ENCODE measurements at regions not wholly inside any gene's neighbourhood (a gene's known extent, or its start where the extent isn't known, plus 50 kb on each side); places are given as distances from the start of the nearest gene placed in this dataset.
"Not testable (repeated sequence)": the region's sequence is repeated elsewhere in the genome, so short reads cannot be mapped to it uniquely, and the experiment has no call there.

DNA sequence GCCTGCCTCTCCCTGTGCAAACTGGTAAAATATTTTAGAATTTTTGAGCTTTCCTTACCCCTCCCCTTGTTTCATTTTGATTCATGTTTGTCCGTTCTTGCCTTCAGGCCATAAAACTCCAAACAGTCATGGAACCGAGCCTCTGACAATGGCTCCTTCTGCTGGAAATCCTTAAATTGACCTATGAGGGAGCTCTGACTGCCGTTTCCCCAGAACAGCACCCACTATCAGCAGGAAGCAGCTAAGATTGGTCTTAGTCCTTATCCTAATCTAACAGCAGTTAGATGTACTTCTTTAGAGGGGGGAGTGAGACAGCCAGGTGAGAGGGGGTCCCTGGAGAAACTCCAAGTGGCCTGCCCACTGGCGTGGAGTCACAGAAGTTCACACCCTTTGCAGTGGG is 106.7 kb downstream of the FAM174A start:
- no peak for DNase-seq (ENCODE audit: low read depth)

GRCh38 chr5:100643473-100643872 is 108.3 kb downstream of the FAM174A start:
- DNase-seq (ENCODE audit: low read depth), result no peak

DNA sequence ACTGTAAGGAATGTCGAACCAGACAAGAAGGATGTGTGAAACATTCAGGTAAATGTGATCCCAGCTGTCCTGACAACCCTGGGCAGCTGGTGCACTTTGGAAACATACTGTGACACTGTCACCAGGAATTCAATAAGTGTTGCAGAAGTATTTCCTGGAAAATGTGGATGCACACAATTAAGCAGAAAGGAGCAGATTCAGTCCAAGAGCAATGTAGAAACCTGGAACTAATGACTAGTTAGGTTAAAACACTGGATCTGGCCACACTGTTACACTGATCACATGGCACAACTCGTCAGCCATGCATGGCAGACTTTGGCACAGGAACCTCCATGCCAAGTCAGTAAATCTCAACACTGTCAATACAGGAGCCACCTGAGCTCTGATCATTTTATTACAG is 109.0 kb downstream of the FAM174A start:
- no peak for DNase-seq (ENCODE audit: low read depth)

- no peak for DNase-seq (ENCODE audit: low read depth)
These were observed 109.6 kb downstream of the FAM174A start for GRCh38 chr5:100644776-100645175.

- DNase-seq (ENCODE audit: low read depth), result no peak
These were observed 110.8 kb downstream of the FAM174A start for GRCh38 chr5:100646011-100646410.

GRCh38 chr5:100646691-100647090 is 111.5 kb downstream of the FAM174A start:
- DNase-seq (ENCODE audit: low read depth), result no peak

DNA sequence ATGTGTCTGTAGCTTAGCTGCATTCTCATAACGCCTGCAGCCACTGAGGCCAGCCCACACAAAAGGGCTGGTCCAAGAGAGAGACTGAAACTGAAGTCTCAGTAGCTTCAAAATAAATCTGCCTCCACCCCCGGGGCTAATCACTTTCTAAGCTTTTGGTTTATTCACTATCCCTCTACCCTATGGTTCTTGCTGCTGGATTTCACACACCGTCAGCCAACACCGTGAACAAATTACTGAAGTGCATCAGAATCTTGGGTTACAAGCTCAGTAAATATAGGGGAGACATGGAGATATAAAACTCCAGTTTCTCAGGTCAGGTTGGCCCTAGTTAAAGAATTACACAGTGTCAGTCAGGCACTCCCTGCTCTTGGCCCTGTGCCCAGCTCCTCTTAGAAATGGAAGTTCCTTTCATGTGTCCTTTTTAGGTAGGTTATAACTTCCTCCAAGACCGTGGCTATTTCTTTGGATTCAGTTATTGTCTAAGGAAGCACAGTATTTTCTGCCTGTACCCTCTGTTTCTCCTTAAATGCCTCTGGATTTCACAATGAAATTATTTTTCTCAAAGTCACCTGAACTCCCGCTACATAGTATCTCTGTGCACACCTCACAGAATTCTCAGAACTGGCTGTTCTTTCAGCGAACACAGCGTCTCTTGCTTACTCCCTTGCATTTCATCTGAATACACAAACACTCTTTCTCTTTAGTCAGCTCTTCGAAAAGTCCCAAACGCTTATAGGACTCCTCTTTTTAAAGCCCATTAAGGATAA is 112.5 kb downstream of the FAM174A start:
- DNase-seq (ENCODE audit: low read depth), result no peak

DNA sequence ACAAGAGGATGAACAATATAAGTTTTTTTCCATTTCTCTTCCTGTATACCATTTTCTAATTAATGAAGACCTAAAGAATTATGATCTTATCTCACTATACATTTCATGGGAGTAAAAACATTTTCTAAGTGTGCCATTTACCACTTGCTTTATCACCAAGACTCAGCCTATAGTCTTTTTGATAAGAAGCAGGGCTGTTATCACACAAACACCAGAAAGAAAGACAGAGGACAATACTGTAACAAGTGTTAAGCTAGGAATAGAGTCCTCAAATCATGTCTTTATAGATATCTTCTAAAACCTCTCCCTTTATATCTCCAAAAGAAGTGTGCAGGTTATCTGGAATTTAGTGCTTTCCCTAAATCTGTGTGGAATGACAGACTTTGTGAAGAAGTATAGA is 119.7 kb downstream of the FAM174A start:
- DNase-seq (ENCODE audit: low read depth), result no peak

DNA sequence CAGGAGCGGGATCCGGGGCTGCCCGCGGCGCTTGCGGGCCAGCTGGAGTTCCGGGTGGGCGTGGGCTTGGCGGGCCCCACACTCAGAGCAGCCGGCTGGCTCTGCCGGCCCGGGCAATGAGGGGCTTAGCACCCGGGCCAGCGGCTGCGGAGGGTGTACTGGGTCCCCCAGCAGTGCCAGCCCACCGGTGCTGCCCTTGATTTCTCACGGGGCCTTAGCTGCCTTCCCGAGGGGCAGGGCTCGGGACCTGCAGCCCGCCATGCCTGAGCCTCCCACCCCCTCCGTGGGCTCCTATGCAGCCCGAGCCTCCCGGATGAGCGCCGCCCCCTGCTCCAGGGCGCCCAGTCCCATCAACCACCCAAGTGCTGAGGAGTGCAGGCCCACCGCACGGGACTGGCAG is 121.6 kb downstream of the FAM174A start:
- DNase-seq (ENCODE audit: low read depth), result not testable (repeated sequence)

DNA sequence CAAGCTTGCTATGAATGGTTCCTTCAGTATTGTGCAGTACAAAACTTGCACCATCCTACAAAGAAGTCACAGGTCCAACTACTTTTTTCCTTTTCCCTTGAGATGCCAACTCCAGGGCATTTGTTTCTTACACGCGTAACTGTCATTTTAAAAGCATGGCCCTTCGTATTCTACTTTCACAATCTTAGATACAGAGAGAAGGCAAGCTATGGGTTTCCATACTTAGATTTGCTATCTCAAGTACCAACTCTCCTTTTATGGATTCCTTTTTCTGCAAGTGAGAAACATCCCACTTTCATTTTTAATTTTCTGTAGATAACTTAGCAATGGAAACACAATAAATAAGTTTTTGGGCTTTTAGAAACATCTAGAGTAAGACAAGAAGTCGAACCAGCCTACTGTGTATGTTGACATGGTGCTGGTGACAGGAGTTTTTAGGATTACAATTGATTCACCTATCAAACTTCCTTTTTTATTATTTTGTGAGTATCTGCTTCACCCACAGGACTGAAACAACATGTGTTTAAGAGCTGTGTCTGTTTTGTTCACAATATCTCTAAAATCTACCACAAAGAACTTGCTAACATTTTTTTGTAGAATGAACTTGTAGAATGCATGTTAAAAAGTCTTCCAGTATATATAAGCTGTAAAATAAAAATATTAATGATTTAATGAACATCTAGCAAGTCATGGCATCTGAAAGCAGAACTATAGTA is 124.1 kb downstream of the FAM174A start:
- DNase-seq (ENCODE audit: low read depth), result no peak

DNA sequence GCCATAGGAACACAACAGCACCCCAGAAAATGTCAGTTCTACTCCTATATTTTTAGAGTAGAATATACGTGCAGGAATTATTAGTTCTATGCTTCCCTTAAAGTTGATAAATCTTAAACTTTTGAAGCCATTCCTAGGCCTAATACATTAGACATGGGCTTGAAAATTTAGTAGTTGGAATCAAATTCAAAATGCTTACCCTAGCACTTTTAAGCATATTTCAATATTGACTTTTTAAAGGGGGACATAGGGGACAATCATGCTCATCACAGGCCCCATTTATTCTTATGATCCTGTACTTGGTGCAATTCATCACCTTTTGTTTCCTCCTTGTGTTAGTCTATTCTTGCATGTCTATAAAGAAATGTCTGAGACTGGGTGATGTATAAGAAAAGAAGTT is 129.0 kb downstream of the FAM174A start:
- DNase-seq (ENCODE audit: low read depth), result no peak

DNA sequence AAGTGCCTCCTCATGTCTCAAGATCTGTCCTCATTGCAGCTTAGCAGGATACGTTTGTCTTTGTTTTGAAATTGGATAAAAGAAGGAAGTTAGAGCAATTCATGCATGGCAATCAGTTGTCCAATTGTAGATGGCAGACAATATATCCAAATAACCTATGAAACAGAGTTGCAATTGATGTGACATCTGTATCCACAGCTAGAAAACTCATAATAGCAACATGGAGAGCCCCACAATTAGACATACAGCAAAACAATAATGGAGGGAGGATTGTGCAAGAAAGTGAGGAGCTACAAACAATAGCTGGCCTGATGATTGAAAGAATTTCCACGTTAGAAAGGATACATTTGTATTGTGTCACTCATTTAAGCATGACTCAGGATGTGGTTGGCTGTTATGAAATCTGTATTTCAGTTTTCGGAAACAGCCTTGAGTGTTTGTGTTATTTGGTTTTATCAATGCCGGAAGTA is 132.0 kb downstream of the FAM174A start:
- DNase-seq (ENCODE audit: low read depth), result peak; percentile 54

DNA sequence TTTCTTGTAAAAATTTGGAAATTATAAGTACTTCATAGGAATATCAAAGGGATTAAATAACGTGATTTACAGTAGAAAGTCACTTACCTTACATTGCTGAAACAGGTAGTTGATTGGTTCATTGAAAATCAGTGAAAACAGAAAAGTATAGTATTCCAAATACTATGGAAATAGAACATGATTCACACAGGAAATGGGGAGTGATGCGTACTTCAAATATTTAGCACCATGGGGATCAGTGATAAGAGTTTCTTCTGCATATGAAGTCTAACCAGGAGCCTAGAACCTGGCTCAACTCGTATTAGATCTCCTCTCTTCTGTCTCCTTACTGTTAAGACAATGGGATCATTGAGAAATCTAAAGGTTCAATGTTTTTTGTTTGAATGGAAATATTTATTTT is 133.3 kb downstream of the FAM174A start:
- no peak for DNase-seq (ENCODE audit: low read depth)

DNA sequence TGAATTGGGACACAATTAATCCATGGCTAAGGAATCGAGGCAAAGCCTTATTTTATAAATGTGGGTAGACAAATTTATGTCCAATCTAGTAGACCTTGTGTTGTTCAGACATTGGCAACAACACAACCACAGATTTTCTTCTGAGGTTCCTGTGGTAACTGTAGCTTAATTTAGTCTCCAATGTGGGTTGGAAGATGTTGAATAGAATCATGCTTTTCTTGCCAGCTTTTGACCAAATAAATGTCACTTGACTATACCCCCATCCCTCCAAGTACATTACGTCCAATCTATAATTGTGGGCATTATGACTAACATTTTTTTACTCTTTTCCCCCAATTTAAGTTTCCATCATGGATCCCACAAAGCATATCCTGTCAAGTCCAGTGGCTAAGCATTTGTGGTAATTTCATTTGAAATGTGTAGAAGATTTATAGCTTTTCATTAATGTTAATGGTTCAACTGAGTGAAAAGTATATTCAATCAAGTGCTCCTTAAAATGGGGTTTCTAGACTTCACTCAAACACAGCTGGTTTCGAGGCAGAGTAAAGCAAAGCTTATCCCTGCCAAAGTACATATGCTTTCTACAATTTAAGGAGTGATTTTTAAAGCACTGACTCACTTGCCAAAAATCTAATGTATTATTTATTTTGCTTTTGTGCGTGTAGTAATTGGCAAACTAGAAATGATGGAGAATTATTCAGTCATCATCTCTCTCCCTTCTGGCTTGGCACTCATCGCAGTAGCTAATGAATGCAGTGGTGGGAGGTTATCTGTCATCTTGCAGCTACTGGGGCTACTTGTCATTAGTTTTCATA is 141.8 kb downstream of the FAM174A start:
- DNase-seq (ENCODE audit: low read depth), result peak; percentile 76

DNA sequence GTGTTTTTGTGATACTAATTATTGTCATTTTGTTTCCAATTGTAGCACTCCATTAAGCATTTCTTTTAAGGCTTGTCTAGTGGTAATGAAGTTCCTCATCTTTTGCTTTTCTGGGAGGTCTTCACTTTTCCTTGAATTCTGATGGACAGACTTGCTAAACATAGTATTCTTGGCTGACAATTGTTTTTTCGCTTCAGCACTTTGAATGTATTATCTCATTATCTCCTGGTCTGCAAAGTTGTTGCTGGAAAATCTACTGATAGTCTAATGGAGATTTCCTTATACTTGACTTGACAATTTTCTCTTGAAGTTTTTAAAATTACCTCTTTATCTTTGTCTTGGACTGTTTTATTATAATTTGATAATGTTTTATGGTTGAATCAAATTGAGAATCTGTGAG is 147.5 kb downstream of the FAM174A start:
- no peak for DNase-seq (ENCODE audit: low read depth)

GRCh38 chr5:100683881-100684280 is 148.7 kb downstream of the FAM174A start:
- DNase-seq (ENCODE audit: low read depth), result no peak

- DNase-seq (ENCODE audit: low read depth), result not testable (repeated sequence)
These were observed 149.9 kb downstream of the FAM174A start for GRCh38 chr5:100685122-100685521.

DNA sequence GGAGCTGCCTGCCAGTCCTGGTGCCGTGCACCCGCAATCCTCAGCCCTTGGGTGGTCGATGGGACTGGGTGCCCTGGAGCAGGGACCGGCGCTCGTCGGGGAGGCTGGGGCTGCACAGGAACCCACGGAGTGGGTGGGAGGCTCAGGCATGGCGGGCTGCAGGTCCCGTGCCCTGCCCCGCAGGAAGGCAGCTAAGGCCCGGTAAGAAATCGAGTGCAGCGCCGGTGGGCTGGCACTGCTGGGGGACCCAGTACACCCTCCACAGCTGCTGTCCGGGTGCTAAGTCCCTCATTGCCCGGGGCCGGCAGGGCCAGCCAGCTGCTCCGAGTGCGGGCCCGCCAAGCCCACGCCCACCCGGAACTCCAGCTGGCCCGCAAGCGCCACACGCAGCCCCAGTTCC is 153.7 kb downstream of the FAM174A start:
- DNase-seq (ENCODE audit: low read depth), result not testable (repeated sequence)

- no peak for DNase-seq (ENCODE audit: low read depth)
These were observed 154.9 kb downstream of the FAM174A start for GRCh38 chr5:100690036-100690560.

DNA sequence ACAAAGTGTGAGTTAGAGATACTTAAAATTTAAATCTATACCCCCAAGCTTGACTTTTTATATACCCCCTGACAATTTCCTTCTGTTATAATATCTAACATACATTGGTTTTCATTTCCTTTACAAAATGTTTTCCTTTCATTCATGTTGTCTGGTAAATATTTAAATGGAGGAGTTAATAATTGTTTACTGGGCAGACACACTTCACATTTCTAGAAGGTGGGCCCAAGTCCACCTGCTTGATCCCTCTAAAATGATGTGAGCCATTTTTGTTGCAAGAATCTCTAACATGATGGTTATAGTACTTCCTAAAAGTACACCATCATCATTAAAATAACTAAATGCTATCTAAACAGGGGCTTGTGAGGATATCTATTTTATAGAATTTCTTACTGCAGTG is 155.9 kb downstream of the FAM174A start:
- DNase-seq (ENCODE audit: low read depth), result no peak

DNA sequence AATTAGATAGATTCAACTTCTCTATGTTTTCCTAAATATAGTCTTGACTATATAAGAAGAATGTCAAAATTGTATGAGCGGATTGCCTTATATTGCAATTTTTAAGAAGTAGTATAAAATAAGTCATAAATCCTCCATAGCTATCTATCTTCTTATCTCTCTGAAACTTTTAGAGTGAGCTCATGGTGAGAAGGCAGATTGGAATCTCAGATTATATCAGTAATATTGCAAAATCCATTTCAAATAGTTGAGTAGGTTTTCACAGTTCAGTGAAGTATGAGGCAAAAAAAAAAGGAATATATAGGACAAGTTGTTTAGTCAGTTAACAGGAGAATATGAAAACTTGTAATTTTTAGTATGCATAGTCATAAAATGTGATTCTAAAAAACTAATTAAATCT is 156.4 kb downstream of the FAM174A start:
- DNase-seq (ENCODE audit: low read depth), result no peak

DNA sequence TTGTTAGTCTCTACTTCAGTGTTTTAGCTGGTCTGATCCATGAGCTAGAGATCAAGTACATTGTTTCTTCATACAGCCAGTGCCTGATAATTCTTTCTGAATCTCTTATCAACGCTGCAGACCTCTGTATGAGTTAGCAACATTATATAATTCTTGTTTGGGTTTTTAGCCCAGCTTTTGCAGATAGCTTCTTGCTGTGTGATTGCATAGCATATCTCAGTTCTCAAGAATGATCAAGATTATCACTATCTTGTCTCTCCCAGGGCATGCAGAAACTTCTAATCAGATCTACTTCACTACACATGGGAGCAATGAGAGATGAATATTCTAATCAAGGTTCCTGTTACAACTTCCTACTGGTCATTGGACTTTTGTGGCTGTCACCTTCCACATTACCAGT is 158.3 kb downstream of the FAM174A start:
- DNase-seq (ENCODE audit: low read depth), result no peak

Measured in stromal cell of bone marrow (primary cell).